Stimulated activated CD8-positive, alpha-beta memory T cell treated with anti-CD3 and anti-CD28 coated beads, Interleukin-4, amount 100 ng/mL, for 4 hours (primary cell): ENCODE measurements at regions not wholly inside any gene's neighbourhood (a gene's known extent, or its start where the extent isn't known, plus 50 kb on each side); places are given as distances from the start of the nearest gene placed in this dataset.
"Not testable (repeated sequence)": the region's sequence is repeated elsewhere in the genome, so short reads cannot be mapped to it uniquely, and the experiment has no call there.

Source experiments
- DNase-seq, 2 donors: peaks; one replicate each; pipeline ENCODE4 v3.0.0-alpha.2; 2020; ENCODE audit warnings: low read depth in 2 of 2, low spot score in 1 of 2

DNA sequence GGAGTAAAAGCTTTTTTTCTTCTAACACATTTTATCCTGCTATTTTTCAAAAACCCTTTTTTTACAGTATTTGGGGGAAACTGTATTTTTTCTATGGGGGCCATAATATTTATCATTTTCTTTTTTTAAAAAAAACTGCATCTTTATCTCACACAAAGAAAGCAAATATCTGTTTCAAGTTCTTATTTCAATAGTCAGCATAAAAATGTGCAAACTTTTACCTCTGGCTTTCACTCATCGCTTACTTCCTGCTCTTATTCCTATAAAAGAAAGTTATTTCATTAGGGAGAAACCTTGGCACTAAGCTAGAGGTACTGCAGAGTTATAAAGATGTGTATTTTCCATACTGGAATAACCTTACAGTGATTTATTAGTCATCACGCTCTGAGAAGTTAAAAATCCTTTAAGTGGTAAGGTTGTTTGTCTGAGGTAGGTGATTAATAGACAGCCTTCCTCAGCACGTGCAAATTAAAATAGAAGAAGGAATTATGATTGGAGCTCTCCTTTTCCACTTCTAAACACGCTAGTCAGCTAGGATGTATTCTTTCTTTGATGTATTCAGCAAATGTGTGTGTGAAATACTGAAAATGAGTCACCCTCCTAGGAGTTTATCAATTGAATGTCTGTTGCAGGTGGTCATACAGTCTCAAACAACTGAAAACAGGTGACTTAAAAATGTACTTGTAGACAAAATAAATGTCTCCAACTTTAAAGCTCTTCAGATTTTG is 461.0 kb downstream of the GXYLT1 start:
- no peak for DNase-seq

DNA sequence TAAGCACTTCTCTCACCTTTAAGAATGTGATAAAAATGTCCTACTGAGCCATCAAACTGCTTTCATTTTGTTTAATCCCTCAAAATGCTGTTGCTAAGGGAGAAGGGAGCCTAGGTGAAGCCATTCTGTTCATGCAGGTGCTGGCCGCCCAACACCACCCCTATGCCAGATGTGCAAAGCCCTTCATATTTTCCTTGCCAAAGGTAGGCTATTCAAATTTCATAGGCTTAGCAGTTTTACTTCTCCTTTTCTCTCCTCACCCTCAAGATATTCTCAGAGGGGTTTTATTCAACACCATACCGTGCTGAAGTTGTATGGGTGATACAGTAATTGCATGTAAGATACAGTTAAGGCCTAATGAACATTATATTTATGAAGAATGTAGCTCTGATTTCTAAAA is 461.7 kb downstream of the GXYLT1 start:
- no peak for DNase-seq

DNA sequence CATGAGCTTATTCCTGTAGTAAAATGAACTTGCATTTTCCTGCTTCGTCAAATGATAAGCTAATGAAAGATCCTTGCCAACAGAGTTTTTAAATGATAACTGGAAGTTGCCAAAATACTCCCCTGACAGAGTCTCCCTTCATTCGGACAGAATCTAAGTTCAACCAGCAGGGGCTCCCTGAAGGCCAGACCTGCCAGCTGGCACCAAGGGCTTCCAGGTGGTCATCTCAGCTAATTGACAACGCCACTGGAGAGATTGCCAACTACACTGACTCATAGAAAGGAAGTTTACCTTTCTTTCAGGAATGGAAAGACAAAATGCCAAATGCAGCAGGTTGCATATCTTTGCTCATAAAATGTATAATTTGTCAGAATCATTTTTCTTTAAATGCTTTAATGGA is 462.8 kb downstream of the GXYLT1 start:
- DNase-seq: no peak

DNA sequence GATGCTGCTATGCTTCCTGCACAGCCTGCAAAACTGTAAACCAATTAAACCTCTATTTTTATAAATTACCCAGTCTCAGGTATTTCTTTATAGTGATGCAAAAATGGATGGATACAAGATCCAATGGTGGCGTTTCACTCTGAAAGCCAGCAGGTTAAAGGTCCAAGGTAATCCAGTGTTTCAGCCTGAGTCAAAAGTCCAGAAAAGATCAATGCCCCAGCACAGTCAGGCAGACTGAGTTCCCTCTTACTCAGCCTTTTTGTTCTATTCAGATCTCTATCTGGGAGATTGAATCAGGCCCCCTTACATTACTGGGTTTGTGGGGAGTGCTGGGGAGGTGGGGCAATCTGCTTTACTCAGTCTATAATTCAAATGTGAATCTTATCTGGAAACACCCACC is 464.5 kb downstream of the GXYLT1 start:
- DNase-seq: no peak

DNA sequence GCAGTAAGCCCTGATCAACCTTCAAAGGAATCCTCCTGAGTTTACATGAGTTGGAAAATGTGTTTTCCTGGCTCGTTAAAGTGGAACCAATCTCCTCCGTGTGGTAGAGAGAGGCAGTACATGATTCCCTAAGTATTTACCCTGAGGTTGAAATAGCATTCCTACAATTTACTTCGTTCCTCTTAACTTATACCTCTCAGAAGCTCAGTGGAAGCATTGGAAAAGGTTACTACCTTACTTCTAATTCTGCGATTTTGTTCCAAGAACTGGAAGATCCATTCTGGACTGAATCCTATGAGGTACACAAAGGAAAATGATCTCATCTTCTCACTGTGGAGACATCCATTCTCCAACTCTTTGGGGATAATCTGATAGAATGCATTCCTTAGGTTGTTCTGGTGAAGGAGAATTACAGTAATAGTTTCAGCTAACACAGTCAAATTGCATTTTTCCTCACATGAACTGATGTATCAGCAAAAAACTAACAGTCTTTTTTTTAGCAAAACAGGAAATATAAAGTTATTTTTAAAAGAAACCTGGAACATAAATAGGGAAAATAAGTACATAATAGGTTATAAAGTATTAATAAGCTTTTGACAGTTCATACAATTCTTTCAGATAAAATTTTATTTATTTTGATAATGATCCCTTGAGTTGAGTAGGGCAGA is 475.6 kb downstream of the PDZRN4 start:
- no peak for DNase-seq

DNA sequence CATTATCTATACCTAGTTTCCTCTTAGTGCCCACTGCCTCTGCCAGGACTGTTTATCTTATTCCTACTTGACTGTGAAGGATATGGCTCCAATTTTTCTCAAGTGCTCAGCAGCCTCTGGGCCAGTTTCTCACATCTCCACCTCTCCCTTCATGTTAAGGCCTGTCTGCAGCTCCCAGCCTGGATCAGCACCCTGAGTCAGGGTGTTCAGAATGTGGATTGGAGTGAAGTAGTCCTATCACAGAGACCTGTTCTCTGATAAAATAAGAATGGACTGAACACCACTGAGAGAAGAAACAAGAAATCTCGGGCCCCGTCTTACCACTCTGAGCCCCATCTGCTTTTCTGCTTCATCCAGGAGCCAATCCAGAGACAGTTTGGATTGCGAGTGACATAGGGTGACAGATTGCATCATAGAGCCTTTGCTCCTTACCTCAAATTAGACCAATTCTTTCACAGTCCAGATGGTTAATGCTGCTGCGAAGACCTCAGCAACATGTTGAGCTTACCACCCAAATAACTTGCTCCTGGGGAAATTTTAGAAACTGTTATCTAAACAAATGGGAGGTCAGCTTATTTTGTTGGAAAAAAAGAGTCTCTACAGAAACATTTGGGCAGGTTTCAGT is 473.1 kb downstream of the PDZRN4 start:
- no peak for DNase-seq

DNA sequence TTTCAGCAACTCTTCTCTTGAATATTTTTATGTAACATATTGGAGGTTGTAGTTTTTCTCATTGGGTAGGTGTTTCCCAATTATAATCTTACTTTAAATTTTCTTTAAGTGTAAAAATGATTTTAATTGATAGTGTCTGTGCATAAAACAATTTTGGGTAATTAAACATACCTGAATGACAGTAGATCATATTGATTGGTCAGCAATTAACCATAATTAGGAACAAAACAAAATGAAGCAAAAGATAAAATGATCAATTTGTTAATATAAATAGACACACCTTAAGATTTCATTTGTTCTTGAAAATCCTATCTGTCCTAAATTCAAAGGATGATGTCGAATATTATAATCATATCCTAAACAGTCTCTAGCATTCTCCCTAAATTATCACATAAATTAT is 468.3 kb downstream of the PDZRN4 start:
- DNase-seq: no peak

DNA sequence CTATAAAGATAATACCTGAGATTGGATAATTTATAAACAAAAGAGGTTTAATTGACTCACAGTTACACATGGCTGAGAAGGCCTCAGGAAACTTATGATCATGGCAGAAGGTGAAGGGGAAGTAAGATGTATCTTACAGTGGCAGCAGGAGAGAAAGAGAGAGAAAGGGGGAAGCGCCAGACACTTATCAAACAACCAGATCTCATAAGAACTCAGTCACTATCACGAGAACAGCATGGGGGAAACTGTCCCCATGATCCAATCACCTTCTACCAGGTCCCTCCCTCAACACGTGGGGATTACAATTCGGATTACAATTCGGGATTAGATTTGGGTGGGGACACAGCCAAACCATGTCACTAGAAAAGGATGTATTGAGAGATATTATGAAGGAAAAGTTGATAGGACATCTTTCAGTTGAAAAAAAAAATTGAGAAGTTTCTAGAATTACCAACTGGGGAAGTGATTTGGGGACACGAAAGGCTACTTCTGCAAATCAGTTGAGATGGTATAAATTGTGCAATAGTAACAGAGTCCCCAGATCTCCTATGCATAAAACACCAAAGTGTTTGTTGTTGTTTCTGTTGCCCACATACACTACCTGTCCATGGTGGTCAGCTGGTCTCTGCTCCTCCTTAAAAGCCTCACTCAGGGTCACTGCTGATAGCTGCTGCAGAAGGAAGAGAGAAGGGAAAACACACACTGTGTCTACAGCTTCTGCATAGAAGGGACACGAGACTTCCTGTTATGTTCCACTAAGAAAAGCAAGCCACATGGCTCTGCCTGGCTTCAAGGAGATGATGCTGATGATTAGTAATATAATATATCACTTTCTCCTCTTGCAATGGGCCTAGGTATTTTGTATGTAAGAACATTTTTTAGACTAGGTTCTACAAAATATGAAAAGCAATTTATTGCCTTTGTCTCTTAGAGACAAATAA is 465.5 kb downstream of the PDZRN4 start:
- DNase-seq: no peak

DNA sequence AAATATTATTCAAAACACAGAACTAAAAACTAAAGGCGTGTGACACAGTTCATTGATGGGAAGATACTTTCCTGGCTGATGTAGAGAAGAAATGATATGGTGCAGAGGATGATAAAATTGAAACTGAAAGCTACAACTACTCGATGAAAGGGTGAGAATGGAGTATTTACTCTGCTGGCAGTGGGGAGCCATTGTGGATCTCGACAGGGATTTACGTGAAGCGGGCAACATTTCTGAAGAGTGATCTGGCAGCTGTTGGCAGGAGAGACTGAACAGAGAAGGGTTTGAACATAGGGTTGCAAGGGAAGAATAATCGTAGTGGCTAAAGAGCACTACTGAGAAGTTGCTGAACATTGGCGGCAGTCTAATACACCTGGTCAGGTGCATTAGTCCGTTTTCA is 464.9 kb downstream of the PDZRN4 start:
- no peak for DNase-seq

DNA sequence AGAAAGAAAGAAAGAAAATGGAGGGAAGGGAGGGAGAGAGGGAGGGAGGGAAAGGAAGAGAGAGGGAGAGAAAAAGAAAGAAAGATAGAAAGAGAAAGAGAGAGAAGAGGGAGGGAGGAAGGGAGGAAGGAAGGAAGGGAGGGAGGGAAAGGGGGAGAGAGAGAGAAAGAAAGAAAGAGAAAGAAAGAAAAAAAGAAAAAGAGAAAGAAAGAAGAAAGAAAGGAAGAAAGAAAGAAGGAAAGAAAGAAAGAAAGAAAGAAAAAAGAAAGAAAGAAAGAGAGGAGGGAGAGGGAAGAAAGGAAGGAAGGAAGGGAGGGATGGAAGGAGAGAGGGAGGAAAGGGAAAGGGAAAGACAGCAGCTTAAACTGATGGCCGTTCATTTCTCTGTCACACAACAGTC is 457.5 kb downstream of the PDZRN4 start:
- DNase-seq: no peak

DNA sequence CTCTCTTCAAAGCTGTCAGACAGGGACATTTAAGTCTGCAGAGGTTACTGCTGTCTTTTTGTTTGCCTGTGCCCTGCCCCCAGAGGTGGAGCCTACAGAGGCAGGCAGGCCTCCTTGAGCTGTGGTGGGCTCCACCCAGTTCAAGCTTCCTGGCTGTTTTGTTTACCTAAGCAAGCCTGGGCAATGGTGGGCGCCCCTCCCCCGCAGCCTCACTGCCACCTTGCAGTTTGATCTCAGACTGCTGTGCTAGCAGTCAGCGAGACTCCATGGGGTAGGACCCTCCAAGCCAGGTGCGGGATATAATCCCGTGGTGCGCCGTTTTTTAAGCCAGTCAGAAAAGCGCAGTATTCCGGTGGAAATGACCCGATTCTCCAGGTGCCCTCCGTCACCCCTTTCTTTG is 454.7 kb downstream of the PDZRN4 start:
- DNase-seq: not testable (repeated sequence)

DNA sequence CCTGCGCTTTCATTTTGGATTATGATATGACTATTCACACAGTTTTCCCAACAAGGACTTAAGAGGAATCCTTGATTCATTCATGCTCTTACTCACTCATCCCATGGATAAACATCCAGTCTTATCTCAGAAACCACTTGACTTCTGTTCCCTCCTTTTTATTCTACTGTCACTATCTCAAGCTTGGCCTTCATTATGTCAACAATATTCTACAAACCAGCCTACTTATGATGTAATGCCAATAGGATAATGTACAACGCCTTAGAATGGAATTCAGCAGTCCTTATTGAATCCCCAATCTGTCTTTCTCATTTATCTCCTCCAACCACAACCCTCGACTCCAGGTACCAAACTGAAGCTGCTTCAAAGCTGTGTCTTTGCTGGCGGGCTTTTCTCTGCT is 448.5 kb downstream of the PDZRN4 start:
- DNase-seq: no peak

DNA sequence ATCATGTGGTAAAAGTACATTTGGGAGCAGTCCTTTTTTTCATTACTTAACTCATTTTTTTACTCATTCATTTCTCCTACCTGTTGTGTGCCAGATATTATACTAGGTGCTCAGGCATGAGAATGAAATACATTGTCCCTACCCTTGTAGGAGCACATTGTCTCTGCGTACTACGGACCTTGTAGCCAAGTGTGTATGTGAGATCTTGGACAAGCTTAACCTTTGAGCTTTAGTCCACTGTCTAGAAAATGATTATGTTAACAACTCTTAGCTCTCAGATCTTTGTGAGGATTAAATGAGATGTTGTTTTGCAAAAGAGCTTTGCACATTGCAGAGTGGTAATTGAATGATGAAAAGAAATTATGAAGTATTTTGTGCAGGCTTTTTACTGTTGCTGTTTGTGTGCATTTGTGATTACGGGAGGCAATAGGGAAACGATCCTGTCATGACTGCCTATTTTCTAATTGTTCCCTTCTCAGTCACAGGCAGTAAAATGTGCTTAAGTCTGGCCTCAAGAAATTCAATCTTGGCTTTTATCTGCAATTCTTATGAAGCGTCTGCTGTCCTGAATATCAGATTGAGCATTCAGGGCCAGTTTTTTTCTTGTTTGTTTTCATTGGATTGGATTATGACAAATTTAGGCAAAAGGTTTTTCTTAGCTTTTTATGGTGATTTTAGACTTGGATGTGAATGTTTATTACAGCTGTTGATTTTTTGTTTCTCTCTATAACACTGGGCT is 447.7 kb downstream of the PDZRN4 start:
- DNase-seq: no peak

DNA sequence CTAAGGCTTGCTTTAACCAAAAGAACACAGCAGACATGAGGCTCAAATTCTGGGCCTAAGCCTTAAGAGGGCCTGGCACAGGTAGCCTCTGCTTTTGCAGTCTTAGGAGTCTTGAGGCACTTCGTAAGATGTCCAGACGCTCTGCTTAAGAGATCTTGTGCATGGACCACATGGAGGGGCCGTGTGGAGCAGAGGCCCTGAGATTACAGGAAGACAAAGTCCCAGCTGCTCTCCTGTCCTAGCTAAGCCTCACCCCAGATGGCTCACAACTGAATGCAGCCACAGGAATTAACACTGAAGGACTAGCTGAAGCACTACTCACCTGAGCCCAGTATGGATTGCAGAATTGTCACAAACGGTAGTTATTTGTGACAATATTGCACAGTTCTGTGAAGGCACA is 446.0 kb downstream of the PDZRN4 start:
- DNase-seq: no peak

DNA sequence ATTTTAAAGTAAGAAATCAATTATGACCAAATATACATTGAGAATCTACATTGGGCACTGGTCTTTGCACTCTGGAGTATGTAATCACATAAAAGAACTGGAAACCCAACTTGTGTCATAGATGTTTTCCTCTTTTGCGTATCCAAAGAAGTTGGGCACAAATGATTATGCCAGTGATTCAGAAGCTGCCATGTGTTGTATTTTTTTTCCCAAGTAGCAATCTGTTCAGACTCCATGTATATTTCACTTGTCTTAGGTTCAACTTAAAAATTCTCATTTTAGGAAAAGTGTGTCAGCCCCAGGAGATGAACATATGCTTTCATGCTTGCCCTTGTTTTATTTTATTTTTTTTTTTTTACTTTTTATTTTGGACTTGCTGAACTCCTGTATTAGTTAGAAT is 441.5 kb downstream of the PDZRN4 start:
- DNase-seq: no peak

DNA sequence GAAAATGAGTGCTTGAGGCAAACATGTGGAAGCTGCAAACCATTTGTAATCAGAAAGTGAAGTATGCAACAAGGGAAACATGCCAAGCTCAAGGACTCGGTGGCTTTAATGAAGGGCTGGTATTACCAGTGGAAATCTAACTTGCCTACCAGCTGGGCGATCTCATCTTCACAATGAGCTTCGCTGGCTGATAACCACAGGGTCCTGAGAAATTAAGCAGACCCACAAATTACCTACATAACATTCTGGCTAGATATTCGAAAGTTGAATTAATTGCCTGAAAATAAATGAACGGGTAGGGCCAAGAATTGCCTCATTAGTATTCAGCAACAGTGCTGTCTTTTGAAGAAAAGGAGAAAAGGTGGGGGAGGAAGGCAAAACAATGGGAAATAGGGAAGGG is 439.4 kb downstream of the PDZRN4 start:
- DNase-seq: no peak

DNA sequence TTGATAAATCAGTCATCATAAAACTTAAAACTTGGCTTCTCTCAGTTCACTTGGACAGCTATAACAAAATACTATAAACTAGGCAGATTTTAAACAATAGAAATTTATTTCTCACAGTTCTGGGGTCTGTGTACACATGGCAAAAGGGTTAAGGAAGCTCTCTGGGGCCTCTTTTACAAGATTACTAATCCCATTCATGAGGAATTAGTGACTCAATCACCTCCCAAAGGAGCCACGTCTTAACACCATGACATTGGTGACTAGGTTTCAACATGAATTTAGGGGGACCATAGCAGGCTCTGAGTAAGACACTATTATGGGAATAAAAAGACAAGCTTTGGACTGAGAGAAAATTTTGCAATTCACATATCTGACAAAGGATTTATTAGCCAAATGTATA is 436.5 kb downstream of the PDZRN4 start:
- DNase-seq: no peak
